ENCODE measurements at regions not wholly inside any gene's neighbourhood (a gene's known extent, or its start where the extent isn't known, plus 50 kb on each side); places are given as distances from the start of the nearest gene placed in this dataset.

GRCh38 chr18:77905011-77905410 is 655.4 kb downstream of the GALR1 start:
- intact Hi-C loops (cut with micrococcal nuclease), result no loop called here
- Histone ChIP-seq H2AFZ (ENCODE audit: insufficient read depth, low read depth, low read length, poor library complexity, severe bottlenecking) (no peak overlapping the region), H3K4me3 (replicated peaks in 1 of 3; ENCODE audit: low read depth in 2 of 3, low read length in 3 of 3) (no peak overlapping the region), H3K27me3 (ENCODE audit: control insufficient read depth in 2 of 2, insufficient read depth in 2 of 2, low read length in 2 of 2) (peaks cover 0 to 3% of the 10 kb centered on the region in 2 donors), H3K4me1 (ENCODE audit: control insufficient read depth in 1 of 2, insufficient read depth in 2 of 2, low read length in 2 of 2) (peaks cover 0 to under 1% of the 10 kb centered on the region in 2 donors), H3K4me2 (replicated peaks; ENCODE audit: extremely low read depth, low read length, poor library complexity, severe bottlenecking) (no peak overlapping the region), H4K20me1 (ENCODE audit: insufficient read depth, low read length) (no peaks in the 10 kb centered on the region), H3K27ac (ENCODE audit: low read depth in 1 of 2, low read length in 2 of 2) (no peak overlapping the region), H3K36me3 (replicated peaks in 1 of 2; ENCODE audit: control insufficient read depth in 1 of 2, insufficient read depth in 2 of 2, low read length in 2 of 2) (no peaks in the 10 kb centered on the region), H3K9ac (ENCODE audit: insufficient read depth, low read length, poor library complexity, severe bottlenecking) (no peak overlapping the region), H3K79me2 (ENCODE audit: insufficient read depth, low read length) (no peaks in the 10 kb centered on the region), H3K9me3 (replicated peaks in 1 of 2; ENCODE audit: control insufficient read depth in 1 of 2, insufficient read depth in 1 of 2, low read length in 2 of 2) (no peaks in the 10 kb centered on the region)
- Mint-ChIP-seq H3K9me3 (no peaks in the 10 kb centered on the region), H3K27me3 (ENCODE audit: low read depth in 3 of 3) (peaks cover 0 to 7% (median 6%) of the 10 kb centered on the region in 3 donors), H3K27ac (no peak overlapping the region), H3K36me3 (no peaks in the 10 kb centered on the region), H3K4me1 (peaks cover 2% of the 10 kb centered on the region), H3K4me3 (no peak overlapping the region)
- DNase-seq, result no peak
- 92% methylated on average over 13 of the region's 13 CpGs for WGBS (ENCODE audit: insufficient coverage)
- TF ChIP-seq CTCF (IDR thresholded peaks at IDR 0.05), result no peak

- Histone ChIP-seq H3K27ac (ENCODE audit: low read depth in 1 of 2, low read length in 2 of 2) (no peak overlapping the region), H3K4me3 (replicated peaks in 1 of 3; ENCODE audit: low read depth in 2 of 3, low read length in 3 of 3) (no peak overlapping the region), H3K9me3 (replicated peaks in 1 of 2; ENCODE audit: control insufficient read depth in 1 of 2, insufficient read depth in 1 of 2, low read length in 2 of 2) (no peaks in the 10 kb centered on the region), H3K9ac (ENCODE audit: insufficient read depth, low read length, poor library complexity, severe bottlenecking) (no peak overlapping the region), H2AFZ (ENCODE audit: insufficient read depth, low read depth, low read length, poor library complexity, severe bottlenecking) (no peak overlapping the region), H3K4me1 (ENCODE audit: control insufficient read depth in 1 of 2, insufficient read depth in 2 of 2, low read length in 2 of 2) (no peaks in the 10 kb centered on the region), H3K4me2 (replicated peaks; ENCODE audit: extremely low read depth, low read length, poor library complexity, severe bottlenecking) (no peak overlapping the region), H3K27me3 (ENCODE audit: control insufficient read depth in 2 of 2, insufficient read depth in 2 of 2, low read length in 2 of 2) (peaks cover 0 to under 1% of the 10 kb centered on the region in 2 donors), H3K36me3 (replicated peaks in 1 of 2; ENCODE audit: control insufficient read depth in 1 of 2, insufficient read depth in 2 of 2, low read length in 2 of 2) (no peaks in the 10 kb centered on the region), H4K20me1 (ENCODE audit: insufficient read depth, low read length) (no peaks in the 10 kb centered on the region), H3K79me2 (ENCODE audit: insufficient read depth, low read length) (no peaks in the 10 kb centered on the region)
- intact Hi-C loops (cut with micrococcal nuclease), result no loop called here
- Mint-ChIP-seq H3K27ac (no peak overlapping the region), H3K4me1 (no peaks in the 10 kb centered on the region), H3K9me3 (no peaks in the 10 kb centered on the region), H3K36me3 (no peaks in the 10 kb centered on the region), H3K27me3 (ENCODE audit: low read depth in 3 of 3) (peaks cover 0 to 6% (median 5%) of the 10 kb centered on the region in 3 donors), H3K4me3 (no peak overlapping the region)
- WGBS (ENCODE audit: insufficient coverage), result 92% methylated on average over 29 of the region's 34 CpGs
- TF ChIP-seq CTCF (IDR thresholded peaks at IDR 0.05), result no peak
- DNase-seq, result no peak
Observed at GRCh38 chr18:77905449-77906055, 655.9 kb downstream of the GALR1 start.
